Tibial nerve (tissue), 4 donors: ENCODE measurements at regions not wholly inside any gene's neighbourhood (a gene's known extent, or its start where the extent isn't known, plus 50 kb on each side); places are given as distances from the start of the nearest gene placed in this dataset.

Source experiments
- DNase-seq, 2 donors: peaks; one replicate each; pipeline ENCODE4 v3.0.0-alpha.2; 2019; ENCODE audit warnings: low spot score in 2 of 2
- H3K27ac ChIP-seq, 4 donors: fragments of 200-600 bp; sonication (generic) in 3 of 4; one replicate each; pipeline ENCODE4 v1.5.1; 2017 to 2019; ENCODE audit warnings: mild to moderate bottlenecking in 1 of 4
- H3K27me3 ChIP-seq, 2 donors: fragments of 200-600 bp; sonication (generic) in 1 of 2; one replicate each; pipeline versions ENCODE4 v1.5.1 to v1.6.0; 2017 to 2019
- H3K36me3 ChIP-seq, 3 donors: fragments of 200-600 bp; sonication (generic); one replicate each; pipeline ENCODE4 v1.5.1; 2018 to 2019
- H3K4me1 ChIP-seq, 4 donors: fragments of 200-600 bp; sonication (generic) in 3 of 4; one replicate each; pipeline ENCODE4 v1.5.1; 2017 to 2019
- H3K4me3 ChIP-seq, 4 donors: fragments of 200-600 bp; sonication (generic) in 3 of 4; one replicate each; pipeline ENCODE4 v1.5.1; 2017 to 2019; ENCODE audit warnings: mild to moderate bottlenecking in 1 of 4, moderate library complexity in 1 of 4
- H3K9me3 ChIP-seq, 4 donors: fragments of 200-600 bp; sonication (generic) in 3 of 4; one replicate each; pipeline ENCODE4 v1.5.1; 2017 to 2019
- EP300 ChIP-seq, 2 donors: sonication (generic); formaldehyde crosslinking; IDR thresholded peaks; one replicate each; pipeline ENCODE4 v1.6.1; 2017; ENCODE audit warnings: antibody characterized with exemption in 2 of 2, mild to moderate bottlenecking in 1 of 2
- POLR2A ChIP-seq, 2 donors: fragments of 450-650 bp; IDR thresholded peaks; one replicate each; pipeline ENCODE4 v1.6.1; 2017; ENCODE audit warnings: antibody characterized with exemption in 2 of 2, mild to moderate bottlenecking in 2 of 2, moderate library complexity in 2 of 2
- WGBS, 2 donors: methylation state at CpG; one replicate each; pipeline ENCODE4 v1.1.5; 2018; 5-methylcytosine and 5-hydroxymethylcytosine counted together
- TF ChIP-seq, protein P1 (sequence below), 5 experiments: fragments of 200-600 bp in 3 of 5; fragments of 450-650 bp in 2 of 5; sonication (generic) in 3 of 5; IDR thresholded peaks; one replicate each; pipeline ENCODE4 v1.5.1; 2016 to 2019; ENCODE audit warnings: antibody characterized with exemption in 5 of 5, mild to moderate bottlenecking in 3 of 5, moderate library complexity in 2 of 5

DNA sequence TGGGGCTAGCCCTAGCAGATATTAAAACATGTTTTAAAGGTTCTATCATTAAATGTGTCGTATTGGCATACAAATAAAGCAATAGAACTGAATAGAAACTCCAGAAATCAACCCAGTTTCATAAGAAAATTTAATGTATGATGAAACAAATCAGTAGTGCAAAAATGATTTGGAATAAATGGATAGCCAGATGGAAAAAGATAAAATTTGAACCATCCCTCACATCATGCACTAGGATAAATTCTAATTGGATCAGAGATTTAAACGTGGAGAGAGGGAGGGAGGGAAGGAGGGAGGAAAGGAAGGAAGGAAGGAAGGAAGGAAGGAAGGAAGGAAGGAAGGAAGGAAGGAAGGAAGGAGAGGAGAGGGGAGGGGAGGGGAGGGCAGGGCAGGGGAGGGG is 235.3 kb downstream of the SEC61B start:
- WGBS, 2 donors: 56 to 70% methylated on average over 2 of the region's 2 CpGs
- H3K4me1 ChIP-seq: no peaks in the 10 kb centered on the region
- TF ChIP-seq POLR2A (IDR thresholded peaks at IDR 0.05) (no peak), EP300 (IDR thresholded peaks at IDR 0.05) (no peak)
- TF ChIP-seq, protein P1, sequence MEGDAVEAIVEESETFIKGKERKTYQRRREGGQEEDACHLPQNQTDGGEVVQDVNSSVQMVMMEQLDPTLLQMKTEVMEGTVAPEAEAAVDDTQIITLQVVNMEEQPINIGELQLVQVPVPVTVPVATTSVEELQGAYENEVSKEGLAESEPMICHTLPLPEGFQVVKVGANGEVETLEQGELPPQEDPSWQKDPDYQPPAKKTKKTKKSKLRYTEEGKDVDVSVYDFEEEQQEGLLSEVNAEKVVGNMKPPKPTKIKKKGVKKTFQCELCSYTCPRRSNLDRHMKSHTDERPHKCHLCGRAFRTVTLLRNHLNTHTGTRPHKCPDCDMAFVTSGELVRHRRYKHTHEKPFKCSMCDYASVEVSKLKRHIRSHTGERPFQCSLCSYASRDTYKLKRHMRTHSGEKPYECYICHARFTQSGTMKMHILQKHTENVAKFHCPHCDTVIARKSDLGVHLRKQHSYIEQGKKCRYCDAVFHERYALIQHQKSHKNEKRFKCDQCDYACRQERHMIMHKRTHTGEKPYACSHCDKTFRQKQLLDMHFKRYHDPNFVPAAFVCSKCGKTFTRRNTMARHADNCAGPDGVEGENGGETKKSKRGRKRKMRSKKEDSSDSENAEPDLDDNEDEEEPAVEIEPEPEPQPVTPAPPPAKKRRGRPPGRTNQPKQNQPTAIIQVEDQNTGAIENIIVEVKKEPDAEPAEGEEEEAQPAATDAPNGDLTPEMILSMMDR (IDR thresholded peaks at IDR 0.05): no peak

DNA sequence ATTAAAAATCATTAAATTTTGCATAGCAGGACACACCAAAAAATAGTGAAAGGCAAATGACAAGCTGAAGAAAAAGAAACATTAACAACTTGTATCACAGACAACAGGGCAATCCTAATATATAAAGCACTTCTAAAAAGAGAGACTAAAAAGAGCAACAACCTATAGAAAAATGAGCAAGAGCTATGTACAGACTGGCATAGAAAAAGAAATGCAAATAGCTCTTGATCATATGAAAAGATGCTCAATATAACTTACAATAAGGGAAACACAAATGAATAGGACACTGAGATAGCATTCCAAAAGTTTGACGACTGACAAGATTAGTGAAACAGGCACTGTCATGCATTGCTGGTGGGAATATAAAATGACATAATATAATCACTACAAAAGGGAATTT is 235.9 kb downstream of the SEC61B start:
- no peak for DNase-seq
- Histone ChIP-seq H3K4me1 (no peaks in the 10 kb centered on the region), H3K9me3 (no peaks in the 10 kb centered on the region), H3K27me3 (no peaks in the 10 kb centered on the region), H3K36me3 (no peaks in the 10 kb centered on the region), H3K27ac (no peak overlapping the region), H3K4me3 (no peak overlapping the region)
- TF ChIP-seq POLR2A (IDR thresholded peaks at IDR 0.05): no peak
- TF ChIP-seq, protein P1 (IDR thresholded peaks at IDR 0.05): no peak
- TF ChIP-seq EP300 (IDR thresholded peaks at IDR 0.05): no peak
- WGBS, 2 donors: 71% methylated on average over 1 of the region's 1 CpG

More for the DNA sequence above, 235.3 kb downstream of the SEC61B start:
- no peaks in the 10 kb centered on the region for H3K27me3 ChIP-seq
- H3K4me3 ChIP-seq: no peak overlapping the region
- no peaks in the 10 kb centered on the region for H3K9me3 ChIP-seq
- H3K27ac ChIP-seq: no peak overlapping the region
- no peaks in the 10 kb centered on the region for H3K36me3 ChIP-seq
- DNase-seq: no peak

DNA sequence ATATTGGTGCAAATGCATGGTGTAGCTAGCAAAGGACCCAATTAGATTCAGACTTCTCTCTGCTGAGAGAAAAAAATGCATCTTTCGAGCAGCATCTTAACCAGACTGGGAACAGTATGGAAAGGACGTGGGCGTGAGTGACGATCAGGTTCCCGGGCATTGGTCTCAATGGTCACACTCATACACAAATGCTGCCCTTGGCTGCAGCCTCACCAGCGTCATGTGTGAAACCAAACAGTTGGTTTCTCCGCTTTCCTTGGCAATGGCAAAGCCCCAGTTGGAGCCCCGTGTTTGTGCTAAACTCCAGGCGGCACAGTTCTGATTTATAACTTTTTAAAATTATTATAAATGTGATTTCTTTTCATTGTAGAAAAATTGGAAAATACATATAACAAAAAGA is 237.8 kb downstream of the SEC61B start:
- H3K36me3 ChIP-seq: no peaks in the 10 kb centered on the region
- no peaks in the 10 kb centered on the region for H3K9me3 ChIP-seq
- H3K27me3 ChIP-seq: no peaks in the 10 kb centered on the region
- TF ChIP-seq, protein P1 (IDR thresholded peaks at IDR 0.05): no peak
- no peak for TF ChIP-seq POLR2A (IDR thresholded peaks at IDR 0.05)
- TF ChIP-seq EP300 (IDR thresholded peaks at IDR 0.05): no peak
- no peak for DNase-seq
- no peak overlapping the region for H3K27ac ChIP-seq
- no peak overlapping the region for H3K4me3 ChIP-seq
- no peaks in the 10 kb centered on the region for H3K4me1 ChIP-seq
- 79 to 82% methylated on average over 9 of the region's 9 CpGs for WGBS, 2 donors

DNA sequence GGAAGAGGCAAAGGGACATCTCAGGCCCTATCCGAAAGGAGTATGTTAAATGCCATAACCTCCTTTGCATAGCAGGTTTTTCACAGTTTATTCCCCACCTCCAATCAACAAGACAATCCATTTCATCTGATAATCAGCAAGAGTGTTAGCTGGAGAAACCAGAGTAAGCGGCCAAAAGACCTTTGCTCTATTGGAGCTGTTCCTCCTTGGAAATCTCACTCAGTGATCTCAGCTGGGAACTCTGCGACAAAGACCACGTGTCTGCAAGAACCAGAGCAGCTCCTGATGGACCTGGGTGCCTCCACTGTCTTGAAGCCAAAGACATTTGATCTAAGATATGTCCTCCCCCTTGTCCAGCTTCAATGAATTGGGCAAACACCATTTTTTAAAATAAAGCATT is 241.0 kb downstream of the SEC61B start:
- H3K4me3 ChIP-seq: no peak overlapping the region
- no peaks in the 10 kb centered on the region for H3K4me1 ChIP-seq
- DNase-seq: no peak
- no peaks in the 10 kb centered on the region for H3K9me3 ChIP-seq
- no peak for TF ChIP-seq POLR2A (IDR thresholded peaks at IDR 0.05)
- 73 to 80% methylated on average over 4 of the region's 4 CpGs for WGBS, 2 donors
- H3K36me3 ChIP-seq: no peaks in the 10 kb centered on the region
- no peak overlapping the region for H3K27ac ChIP-seq
- H3K27me3 ChIP-seq: no peaks in the 10 kb centered on the region

DNA sequence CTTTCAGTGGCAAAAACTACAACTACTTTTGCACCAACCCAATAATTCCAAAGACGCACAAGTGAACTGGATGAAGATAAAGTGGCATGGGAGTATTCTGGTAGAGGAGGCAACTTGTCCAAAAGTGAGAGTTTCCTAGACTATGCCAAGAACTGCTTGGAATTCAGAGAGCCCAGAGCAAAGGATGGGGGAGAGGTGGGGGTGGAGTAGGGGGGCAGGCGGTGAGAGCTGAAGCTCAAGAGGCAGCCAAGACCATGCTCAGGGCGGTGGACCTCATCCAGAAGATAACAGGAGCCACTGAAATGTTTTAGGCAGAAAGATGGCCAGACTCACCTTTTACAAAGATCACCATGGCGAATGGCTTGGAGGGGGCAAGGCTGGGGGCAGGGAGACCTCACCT is 242.5 kb downstream of the SEC61B start:
- no peaks in the 10 kb centered on the region for H3K4me1 ChIP-seq
- WGBS, 2 donors: 94 to 96% methylated on average over 4 of the region's 4 CpGs
- no peaks in the 10 kb centered on the region for H3K27me3 ChIP-seq
- no peaks in the 10 kb centered on the region for H3K36me3 ChIP-seq
- no peak overlapping the region for H3K4me3 ChIP-seq
- TF ChIP-seq, protein P1 (IDR thresholded peaks at IDR 0.05): no peak
- no peak for TF ChIP-seq POLR2A (IDR thresholded peaks at IDR 0.05)
- TF ChIP-seq EP300 (IDR thresholded peaks at IDR 0.05): no peak
- DNase-seq: no peak
- H3K27ac ChIP-seq: no peak overlapping the region
- peaks cover 0 to 2% (median 0%) of the 10 kb centered on the region in 4 donors for H3K9me3 ChIP-seq
